HCT116 (cell line): ENCODE measurements at regions not wholly inside any gene's neighbourhood (a gene's known extent, or its start where the extent isn't known, plus 50 kb on each side); places are given as distances from the start of the nearest gene placed in this dataset.

Experiments
- ATF3 ChIP-seq: IDR thresholded peaks from 2 replicates; pipeline ENCODE4 v1.6.1; 2012
- EZH2 ChIP-seq: fragments of 200-600 bp; sonication (generic); IDR thresholded peaks from 2 replicates; pipeline ENCODE4 v1.6.1; 2017; ENCODE audit warnings: antibody characterized with exemption, mixed run types
- EZH2phosphoT487 ChIP-seq: fragments of 200-600 bp; IDR thresholded peaks from 2 replicates; pipeline ENCODE4 v1.6.1; 2018; ENCODE audit warnings: antibody characterized with exemption, borderline replicate concordance
- JUND ChIP-seq: IDR thresholded peaks from 2 replicates; pipeline ENCODE4 v1.6.1; 2012
- POLR2A ChIP-seq: IDR thresholded peaks from 2 replicates; pipeline ENCODE4 v1.7.0; 2011; ENCODE audit warnings: borderline replicate concordance; ENCODE audit not compliant: insufficient read depth, insufficient read length; ENCODE audit errors: extremely low read depth
- RAD21 ChIP-seq: IDR thresholded peaks from 2 replicates; pipeline ENCODE4 v1.6.1; 2012; ENCODE audit warnings: low read depth, mild to moderate bottlenecking
- YY1 ChIP-seq: IDR thresholded peaks from 2 replicates; pipeline ENCODE4 v1.6.1; 2011; ENCODE audit warnings: low read length, low read depth, moderate library complexity, mild to moderate bottlenecking; ENCODE audit not compliant: insufficient replicate concordance; ENCODE audit errors: extremely low read depth
- ZNF274 ChIP-seq: fragments of 200-500 bp; sonication (Bioruptor generic); IDR thresholded peaks from 2 replicates; pipeline ENCODE4 v1.6.1; 2014; ENCODE audit warnings: mild to moderate bottlenecking, low read depth, low read length, inconsistent platforms
- TF ChIP-seq, protein P1 (sequence below), 3 experiments: fragments of 200-600 bp in 1 of 3; sonication (generic) in 1 of 3; IDR thresholded peaks in 2 of 3; conservative IDR thresholded peaks in 1 of 3; 2 replicates each; pipeline ENCODE4 v1.5.1; 2012 to 2017; ENCODE audit warnings: low read depth in 2 of 3, low read length in 2 of 3, antibody characterized with exemption in 1 of 3, borderline replicate concordance in 1 of 3, control low read depth in 1 of 3, mild to moderate bottlenecking in 1 of 3, mixed read lengths in 1 of 3, mixed run types in 1 of 3, moderate library complexity in 1 of 3; ENCODE audit not compliant: insufficient read depth in 1 of 3
- TF ChIP-seq, protein P2 (sequence below): IDR thresholded peaks from 2 replicates; pipeline ENCODE4 v1.6.1; 2012; ENCODE audit warnings: low read depth

DNA sequence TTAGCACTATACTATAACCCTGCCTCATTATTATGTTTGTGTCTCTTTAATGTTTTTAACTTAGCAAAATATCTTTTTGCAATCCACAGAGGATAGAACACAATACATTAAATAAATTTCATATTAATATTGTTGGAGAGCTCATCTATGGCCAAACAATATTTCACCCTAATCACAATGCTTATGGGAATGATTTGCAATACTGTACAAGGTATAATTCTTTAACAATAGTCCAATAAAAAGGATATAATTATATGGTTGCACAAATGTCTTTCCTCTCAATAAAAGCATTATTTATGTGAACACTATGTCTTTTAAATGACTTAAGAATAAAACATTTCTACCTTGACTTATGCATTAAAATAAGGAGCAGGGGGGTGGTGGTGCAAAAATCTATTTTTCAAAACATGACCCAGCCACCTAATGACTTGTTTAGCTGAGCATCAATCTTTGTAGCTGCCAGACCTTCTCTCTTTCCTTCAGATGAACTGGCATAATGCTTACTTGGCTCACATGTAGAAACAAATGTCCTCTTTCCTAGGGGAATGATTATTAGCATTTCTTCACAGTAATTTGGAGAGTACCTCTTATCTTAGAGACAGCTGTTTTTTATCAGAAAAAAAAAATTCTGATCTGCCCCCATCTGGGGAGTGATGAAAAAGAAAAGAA lies 1933.6 kb upstream of the LRRTM1 start:
- TF ChIP-seq POLR2A (no peak), ZNF274 (no peak), YY1 (no peak), RAD21 (no peak), ATF3 (no peak), EZH2phosphoT487 (no peak), EZH2 (no peak), JUND (no peak)
- TF ChIP-seq, protein P1, sequence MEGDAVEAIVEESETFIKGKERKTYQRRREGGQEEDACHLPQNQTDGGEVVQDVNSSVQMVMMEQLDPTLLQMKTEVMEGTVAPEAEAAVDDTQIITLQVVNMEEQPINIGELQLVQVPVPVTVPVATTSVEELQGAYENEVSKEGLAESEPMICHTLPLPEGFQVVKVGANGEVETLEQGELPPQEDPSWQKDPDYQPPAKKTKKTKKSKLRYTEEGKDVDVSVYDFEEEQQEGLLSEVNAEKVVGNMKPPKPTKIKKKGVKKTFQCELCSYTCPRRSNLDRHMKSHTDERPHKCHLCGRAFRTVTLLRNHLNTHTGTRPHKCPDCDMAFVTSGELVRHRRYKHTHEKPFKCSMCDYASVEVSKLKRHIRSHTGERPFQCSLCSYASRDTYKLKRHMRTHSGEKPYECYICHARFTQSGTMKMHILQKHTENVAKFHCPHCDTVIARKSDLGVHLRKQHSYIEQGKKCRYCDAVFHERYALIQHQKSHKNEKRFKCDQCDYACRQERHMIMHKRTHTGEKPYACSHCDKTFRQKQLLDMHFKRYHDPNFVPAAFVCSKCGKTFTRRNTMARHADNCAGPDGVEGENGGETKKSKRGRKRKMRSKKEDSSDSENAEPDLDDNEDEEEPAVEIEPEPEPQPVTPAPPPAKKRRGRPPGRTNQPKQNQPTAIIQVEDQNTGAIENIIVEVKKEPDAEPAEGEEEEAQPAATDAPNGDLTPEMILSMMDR (IDR thresholded peaks at IDR 0.05 in 2 of 3, conservative IDR thresholded peaks at IDR 0.05 in 1 of 3; ENCODE audit: borderline replicate concordance in 1 of 3, insufficient read depth in 1 of 3, low read depth in 2 of 3, low read length in 2 of 3): no peak
- TF ChIP-seq, protein P2, sequence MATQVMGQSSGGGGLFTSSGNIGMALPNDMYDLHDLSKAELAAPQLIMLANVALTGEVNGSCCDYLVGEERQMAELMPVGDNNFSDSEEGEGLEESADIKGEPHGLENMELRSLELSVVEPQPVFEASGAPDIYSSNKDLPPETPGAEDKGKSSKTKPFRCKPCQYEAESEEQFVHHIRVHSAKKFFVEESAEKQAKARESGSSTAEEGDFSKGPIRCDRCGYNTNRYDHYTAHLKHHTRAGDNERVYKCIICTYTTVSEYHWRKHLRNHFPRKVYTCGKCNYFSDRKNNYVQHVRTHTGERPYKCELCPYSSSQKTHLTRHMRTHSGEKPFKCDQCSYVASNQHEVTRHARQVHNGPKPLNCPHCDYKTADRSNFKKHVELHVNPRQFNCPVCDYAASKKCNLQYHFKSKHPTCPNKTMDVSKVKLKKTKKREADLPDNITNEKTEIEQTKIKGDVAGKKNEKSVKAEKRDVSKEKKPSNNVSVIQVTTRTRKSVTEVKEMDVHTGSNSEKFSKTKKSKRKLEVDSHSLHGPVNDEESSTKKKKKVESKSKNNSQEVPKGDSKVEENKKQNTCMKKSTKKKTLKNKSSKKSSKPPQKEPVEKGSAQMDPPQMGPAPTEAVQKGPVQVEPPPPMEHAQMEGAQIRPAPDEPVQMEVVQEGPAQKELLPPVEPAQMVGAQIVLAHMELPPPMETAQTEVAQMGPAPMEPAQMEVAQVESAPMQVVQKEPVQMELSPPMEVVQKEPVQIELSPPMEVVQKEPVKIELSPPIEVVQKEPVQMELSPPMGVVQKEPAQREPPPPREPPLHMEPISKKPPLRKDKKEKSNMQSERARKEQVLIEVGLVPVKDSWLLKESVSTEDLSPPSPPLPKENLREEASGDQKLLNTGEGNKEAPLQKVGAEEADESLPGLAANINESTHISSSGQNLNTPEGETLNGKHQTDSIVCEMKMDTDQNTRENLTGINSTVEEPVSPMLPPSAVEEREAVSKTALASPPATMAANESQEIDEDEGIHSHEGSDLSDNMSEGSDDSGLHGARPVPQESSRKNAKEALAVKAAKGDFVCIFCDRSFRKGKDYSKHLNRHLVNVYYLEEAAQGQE: no peak
